Panc1 (cell line): ENCODE measurements at regions not wholly inside any gene's neighbourhood (a gene's known extent, or its start where the extent isn't known, plus 50 kb on each side); places are given as distances from the start of the nearest gene placed in this dataset.

Experiments
- ATAC-seq: fragments of 200-7000 bp; cut with Tn5 transposase; 2 replicates; pipeline ENCODE4 v1.9.1; 2020; ENCODE audit warnings: mild to moderate bottlenecking, moderate library complexity
- BruUV-seq: library from RNA; stranded (reverse); fragments of 400-500 nt; replicated peaks from 2 replicates; lab custom pipeline; 2021; lab: Mats Ljungman, UMichigan
- CTCF ChIA-PET: fragments of 300-600 bp; sonication (Branson Sonifier 250); formaldehyde crosslinking; loops from one replicate; lab custom pipeline; 2022; ENCODE audit warnings: antibody characterized with exemption; lab: Charles Lee
- POLR2A ChIA-PET: fragments of 300-600 bp; sonication (Branson Sonifier 250); formaldehyde crosslinking; loops from one replicate; lab custom pipeline; 2022; ENCODE audit warnings: antibody characterized with exemption; lab: Charles Lee
- DNase-seq: peaks from one replicate; pipeline ENCODE4 v3.0.0-alpha.2; 2010; ENCODE audit warnings: low read depth, low spot score
- H3K27ac ChIP-seq: 2 replicates; pipeline ENCODE4 v1.5.1; 2011; ENCODE audit warnings: mild to moderate bottlenecking, low read length, inconsistent platforms
- H3K27me3 ChIP-seq: fragments of 200-500 bp; sonication (Bioruptor generic); 2 replicates; pipeline ENCODE4 v1.6.0; 2014; ENCODE audit warnings: low read length, inconsistent platforms; ENCODE audit not compliant: control insufficient read depth, insufficient read depth
- H3K36me3 ChIP-seq: fragments of 200-500 bp; sonication (Bioruptor generic); 2 replicates; pipeline ENCODE4 v1.5.1; 2014; ENCODE audit warnings: inconsistent platforms, mild to moderate bottlenecking, low read length, moderate library complexity; ENCODE audit not compliant: control insufficient read depth, insufficient read depth
- H3K4me1 ChIP-seq: 2 replicates; pipeline ENCODE4 v1.5.1; 2011; ENCODE audit warnings: inconsistent platforms, mild to moderate bottlenecking, low read length, moderate library complexity; ENCODE audit not compliant: control insufficient read depth, insufficient read depth
- H3K4me3 ChIP-seq, 2 experiments: 2 replicates each; pipeline ENCODE4 v1.5.1; 2011 to 2012; ENCODE audit warnings: low read depth in 2 of 2, low read length in 2 of 2, mild to moderate bottlenecking in 2 of 2, inconsistent platforms in 1 of 2, moderate library complexity in 1 of 2
- H3K9me3 ChIP-seq: fragments of 200-500 bp; sonication (Bioruptor generic); 2 replicates; pipeline ENCODE4 v1.5.1; 2014; ENCODE audit warnings: low read depth, mild to moderate bottlenecking, inconsistent platforms, low read length, moderate library complexity; ENCODE audit not compliant: control insufficient read depth, insufficient read depth
- CTCF ChIP-seq: fragments of 450-650 bp; IDR thresholded peaks from 2 replicates; pipeline ENCODE4 v1.5.1; 2017; ENCODE audit warnings: mild to moderate bottlenecking
- POLR2AphosphoS5 ChIP-seq: IDR thresholded peaks from 2 replicates; pipeline ENCODE4 v1.6.1; 2012; ENCODE audit warnings: mild to moderate bottlenecking, low read depth, low read length, moderate library complexity
- REST ChIP-seq, 2 experiments: IDR thresholded peaks; 2 replicates each; pipeline ENCODE4 v1.6.1; 2011 to 2012; ENCODE audit warnings: low read depth in 2 of 2, control low read depth in 1 of 2, low read length in 1 of 2, mild to moderate bottlenecking in 1 of 2, moderate library complexity in 1 of 2; ENCODE audit not compliant: insufficient read depth in 1 of 2
- SIN3A ChIP-seq: IDR thresholded peaks from 2 replicates; pipeline ENCODE4 v1.6.1; 2012; ENCODE audit warnings: low read depth, mild to moderate bottlenecking, low read length, moderate library complexity, borderline replicate concordance; ENCODE audit not compliant: insufficient read depth
- TCF7L2 ChIP-seq: IDR thresholded peaks from 2 replicates; pipeline ENCODE4 v1.6.1; 2011; ENCODE audit warnings: mild to moderate bottlenecking, low read depth, low read length, inconsistent platforms
- in situ Hi-C: cut with HindIII; loops from 2 replicates; pipeline ENCODE4 v1.10.0; 2016; ENCODE audit warnings: low sequenced_read_pairs, low pct_unique_long_range_greater_than_20kb
- intact Hi-C: fragments of 100-400 bp; cut with micrococcal nuclease; formaldehyde crosslinking; loops from one replicate; pipeline ENCODE4 v1.10.0; 2022; ENCODE audit not compliant: unreplicated experiment

GRCh38 chr20:43397147-43397546 is 60.5 kb upstream of the SRSF6 start:
- intact Hi-C loops = no loop called here
- H3K27me3 ChIP-seq = no peaks in the 10 kb centered on the region

GRCh38 chr20:43393052-43393451 is 64.6 kb upstream of the SRSF6 start:
- H3K4me3 ChIP-seq = no peak overlapping the region
- H3K27me3 ChIP-seq = no peaks in the 10 kb centered on the region
- DNase-seq (no peak), ATAC-seq (no peak)
- no peaks in the 10 kb centered on the region for H3K9me3 ChIP-seq
- no peak overlapping the region for H3K27ac ChIP-seq
- CTCF ChIA-PET = no interaction called here
- intact Hi-C loops = no loop called here
- no peaks in the 10 kb centered on the region for H3K4me1 ChIP-seq
- TF ChIP-seq SIN3A = no peak
- no peak for TF ChIP-seq CTCF
- TF ChIP-seq POLR2AphosphoS5 = no peak
- no peak for TF ChIP-seq TCF7L2
- no peak for TF ChIP-seq REST (IDR thresholded peaks at IDR 0.05; ENCODE audit: insufficient read depth in 1 of 2, low read depth in 2 of 2, low read length in 1 of 2)
- in situ Hi-C loops = no loop called here
- no peaks in the 10 kb centered on the region for H3K36me3 ChIP-seq
- no TSS peak for BruUV-seq
- POLR2A ChIA-PET = no interaction called here

More at GRCh38 chr20:43397147-43397546, 60.5 kb upstream of the SRSF6 start:
- in situ Hi-C loops = no loop called here
- no peak overlapping the region for H3K27ac ChIP-seq
- H3K36me3 ChIP-seq = no peaks in the 10 kb centered on the region
- POLR2A ChIA-PET = no interaction called here
- no peak for DNase-seq
- BruUV-seq = no TSS peak
- ATAC-seq = no peak
- TF ChIP-seq SIN3A (no peak), POLR2AphosphoS5 (no peak), TCF7L2 (no peak), REST (IDR thresholded peaks at IDR 0.05; ENCODE audit: insufficient read depth in 1 of 2, low read depth in 2 of 2, low read length in 1 of 2) (no peak), CTCF (no peak)
- CTCF ChIA-PET = no interaction called here
- no peak overlapping the region for H3K4me3 ChIP-seq
- no peaks in the 10 kb centered on the region for H3K9me3 ChIP-seq
- no peaks in the 10 kb centered on the region for H3K4me1 ChIP-seq
